ENCODE measurements at regions not wholly inside any gene's neighbourhood (a gene's known extent, or its start where the extent isn't known, plus 50 kb on each side); places are given as distances from the start of the nearest gene placed in this dataset.

GRCh38 chr10:8731121-8732095 is 676.9 kb downstream of the GATA3 start:
- no peak overlapping the region for H3K27ac ChIP-seq (ENCODE audit: insufficient read depth, low read length, poor library complexity, severe bottlenecking)
- H3K4me3 ChIP-seq (ENCODE audit: low read depth, low read length) = no peak overlapping the region
- no peaks in the 10 kb centered on the region for H3K4me1 ChIP-seq (ENCODE audit: control insufficient read depth, insufficient read depth, low read length, poor library complexity, severe bottlenecking)
- no peaks in the 10 kb centered on the region for H3K9me3 ChIP-seq (ENCODE audit: control insufficient read depth in 2 of 2, low read length in 2 of 2)
- H3K27me3 ChIP-seq (ENCODE audit: control insufficient read depth, insufficient read depth, low read length) = no peaks in the 10 kb centered on the region
- ATAC-seq (ENCODE audit: low read depth in 2 of 2) = no peak
- no peak for DNase-seq
- Mint-ChIP-seq H3K36me3 (no peaks in the 10 kb centered on the region), H3K4me3 (no peak overlapping the region), H3K27me3 (peaks cover 21% of the 10 kb centered on the region), H3K27ac (no peak overlapping the region), H3K9me3 (no peaks in the 10 kb centered on the region), H3K4me1 (no peaks in the 10 kb centered on the region)
- H3K36me3 ChIP-seq (ENCODE audit: control insufficient read depth, insufficient read depth, low read length) = no peaks in the 10 kb centered on the region

GRCh38 chr10:8738987-8739386 is 684.5 kb downstream of the GATA3 start:
- no peak overlapping the region for H3K27ac Mint-ChIP-seq
- Histone ChIP-seq H3K36me3 (ENCODE audit: control insufficient read depth, insufficient read depth, low read length) (no peaks in the 10 kb centered on the region), H3K27ac (ENCODE audit: insufficient read depth, low read length, poor library complexity, severe bottlenecking) (no peak overlapping the region), H3K4me3 (ENCODE audit: low read depth, low read length) (no peak overlapping the region), H3K4me1 (ENCODE audit: control insufficient read depth, insufficient read depth, low read length, poor library complexity, severe bottlenecking) (no peaks in the 10 kb centered on the region), H3K27me3 (ENCODE audit: control insufficient read depth, insufficient read depth, low read length) (no peaks in the 10 kb centered on the region), H3K9me3 (ENCODE audit: control insufficient read depth in 2 of 2, low read length in 2 of 2) (no peaks in the 10 kb centered on the region)
- peaks cover 6% of the 10 kb centered on the region for H3K27me3 Mint-ChIP-seq
- ATAC-seq (ENCODE audit: low read depth in 2 of 2) (no peak), DNase-seq (no peak)
- H3K4me3 Mint-ChIP-seq = no peak overlapping the region
- no peaks in the 10 kb centered on the region for H3K36me3 Mint-ChIP-seq
- H3K9me3 Mint-ChIP-seq = peaks cover 0 to 2% (median 0%) of the 10 kb centered on the region in 7 donors
- no peaks in the 10 kb centered on the region for H3K4me1 Mint-ChIP-seq

DNA sequence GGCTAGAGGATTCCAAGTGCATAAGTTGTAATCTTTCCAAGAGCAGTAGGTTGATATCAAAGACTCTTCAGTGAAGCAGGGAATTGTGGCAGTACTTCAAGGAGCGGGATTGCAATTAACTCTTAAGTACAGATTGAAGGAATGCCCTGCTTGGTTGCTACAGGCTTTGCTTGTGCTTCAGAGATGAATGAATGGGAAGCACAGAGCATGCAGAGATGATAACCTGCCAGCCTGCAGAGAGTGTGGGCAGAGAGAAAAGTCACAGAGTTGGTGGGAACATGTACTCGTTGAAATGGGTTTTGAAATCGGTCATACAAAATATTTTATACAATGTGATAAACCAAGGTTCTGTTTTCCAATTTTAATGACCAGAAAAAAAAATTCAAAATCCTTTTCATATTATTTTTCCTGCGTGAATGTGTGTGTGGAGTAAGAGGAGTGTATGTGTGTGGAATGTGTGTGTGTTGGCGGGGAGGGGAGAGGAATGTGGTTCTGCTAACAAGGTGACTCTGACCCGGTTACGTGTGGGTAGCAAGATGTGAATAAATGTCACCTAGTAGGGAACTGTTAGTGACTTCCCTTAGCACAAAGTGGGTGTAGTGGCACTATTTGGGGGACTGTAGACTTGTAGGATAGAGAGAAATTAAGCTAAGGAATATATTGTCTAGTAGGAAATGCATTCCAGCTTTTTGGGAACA is 697.8 kb downstream of the GATA3 start:
- Histone ChIP-seq H3K4me3 (ENCODE audit: low read depth, low read length) (no peak overlapping the region), H3K36me3 (ENCODE audit: control insufficient read depth, insufficient read depth, low read length) (no peaks in the 10 kb centered on the region), H3K27ac (ENCODE audit: insufficient read depth, low read length, poor library complexity, severe bottlenecking) (no peak overlapping the region), H3K9me3 (ENCODE audit: control insufficient read depth in 2 of 2, low read length in 2 of 2) (no peaks in the 10 kb centered on the region), H3K4me1 (ENCODE audit: control insufficient read depth, insufficient read depth, low read length, poor library complexity, severe bottlenecking) (no peaks in the 10 kb centered on the region), H3K27me3 (ENCODE audit: control insufficient read depth, insufficient read depth, low read length) (peaks cover 4% of the 10 kb centered on the region)
- ATAC-seq (ENCODE audit: low read depth in 2 of 2) (no peak), DNase-seq (no peak)
- H3K4me1 Mint-ChIP-seq = no peaks in the 10 kb centered on the region
- peaks cover 0 to 4% (median 0%) of the 10 kb centered on the region in 7 donors for H3K9me3 Mint-ChIP-seq
- H3K27ac Mint-ChIP-seq = no peak overlapping the region
- H3K27me3 Mint-ChIP-seq = no peaks in the 10 kb centered on the region
- no peaks in the 10 kb centered on the region for H3K36me3 Mint-ChIP-seq
- no peak overlapping the region for H3K4me3 Mint-ChIP-seq

- H3K9me3 Mint-ChIP-seq = peaks cover 0 to 4% (median 0%) of the 10 kb centered on the region in 7 donors
- Histone ChIP-seq H3K4me3 (ENCODE audit: low read depth, low read length) (no peak overlapping the region), H3K36me3 (ENCODE audit: control insufficient read depth, insufficient read depth, low read length) (no peaks in the 10 kb centered on the region), H3K27me3 (ENCODE audit: control insufficient read depth, insufficient read depth, low read length) (peaks cover 7% of the 10 kb centered on the region), H3K4me1 (ENCODE audit: control insufficient read depth, insufficient read depth, low read length, poor library complexity, severe bottlenecking) (no peaks in the 10 kb centered on the region), H3K27ac (ENCODE audit: insufficient read depth, low read length, poor library complexity, severe bottlenecking) (no peak overlapping the region), H3K9me3 (ENCODE audit: control insufficient read depth in 2 of 2, low read length in 2 of 2) (no peaks in the 10 kb centered on the region)
- no peak for ATAC-seq (ENCODE audit: low read depth in 2 of 2)
- DNase-seq = no peak
- H3K36me3 Mint-ChIP-seq = no peaks in the 10 kb centered on the region
- H3K27ac Mint-ChIP-seq = no peak overlapping the region
- peaks cover 0 to 2% (median 0%) of the 10 kb centered on the region in 4 donors for H3K4me1 Mint-ChIP-seq
- no peak overlapping the region for H3K4me3 Mint-ChIP-seq
- H3K27me3 Mint-ChIP-seq = peaks cover 10% of the 10 kb centered on the region
Measured at GRCh38 chr10:8758029-8758428, 703.5 kb downstream of the GATA3 start.

- no peak for ATAC-seq (ENCODE audit: low read depth in 2 of 2)
- H3K4me3 Mint-ChIP-seq = no peak overlapping the region
- Histone ChIP-seq H3K4me1 (ENCODE audit: control insufficient read depth, insufficient read depth, low read length, poor library complexity, severe bottlenecking) (no peaks in the 10 kb centered on the region), H3K27me3 (ENCODE audit: control insufficient read depth, insufficient read depth, low read length) (peaks cover 5% of the 10 kb centered on the region), H3K36me3 (ENCODE audit: control insufficient read depth, insufficient read depth, low read length) (no peaks in the 10 kb centered on the region), H3K9me3 (ENCODE audit: control insufficient read depth in 2 of 2, low read length in 2 of 2) (no peaks in the 10 kb centered on the region), H3K4me3 (ENCODE audit: low read depth, low read length) (no peak overlapping the region), H3K27ac (ENCODE audit: insufficient read depth, low read length, poor library complexity, severe bottlenecking) (no peak overlapping the region)
- H3K36me3 Mint-ChIP-seq = no peaks in the 10 kb centered on the region
- H3K4me1 Mint-ChIP-seq = no peaks in the 10 kb centered on the region
- no peak for DNase-seq
- H3K27me3 Mint-ChIP-seq = peaks cover 16% of the 10 kb centered on the region
- peaks cover 0 to 2% (median 0%) of the 10 kb centered on the region in 7 donors for H3K9me3 Mint-ChIP-seq
- H3K27ac Mint-ChIP-seq = no peak overlapping the region
Measured at GRCh38 chr10:8766899-8767298, 712.4 kb downstream of the GATA3 start.

DNA sequence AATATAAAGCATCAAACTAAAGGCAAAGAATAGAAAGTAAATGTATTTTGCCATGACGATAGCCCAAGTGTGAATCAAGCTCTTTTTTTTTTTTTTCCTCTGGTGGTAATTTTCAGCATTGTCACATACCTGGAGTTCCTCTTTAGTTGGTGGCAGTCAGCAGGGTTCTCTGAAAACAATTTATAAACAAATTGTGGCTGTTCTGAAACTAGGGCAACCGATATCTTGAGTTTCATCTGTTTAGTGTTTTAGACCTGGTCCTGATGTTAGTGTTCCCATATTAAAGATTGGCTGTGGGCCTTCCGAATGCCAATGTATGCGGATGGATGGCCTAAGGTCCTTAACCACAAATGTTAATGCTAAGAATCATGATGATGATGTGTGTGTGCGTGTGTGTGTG is 713.1 kb downstream of the GATA3 start:
- H3K4me3 Mint-ChIP-seq = peak overlapping the region in 1 of 4 donors; percentile 71
- DNase-seq (no peak), ATAC-seq (ENCODE audit: low read depth in 2 of 2) (no peak)

GRCh38 chr10:8768341-8768740 is 713.9 kb downstream of the GATA3 start:
- Mint-ChIP-seq H3K4me3 (no peak overlapping the region), H3K4me1 (no peaks in the 10 kb centered on the region), H3K27me3 (peaks cover 7% of the 10 kb centered on the region), H3K9me3 (peaks cover 0 to 2% (median 0%) of the 10 kb centered on the region in 7 donors), H3K36me3 (no peaks in the 10 kb centered on the region), H3K27ac (no peak overlapping the region)
- H3K36me3 ChIP-seq (ENCODE audit: control insufficient read depth, insufficient read depth, low read length) = no peaks in the 10 kb centered on the region
- H3K27ac ChIP-seq (ENCODE audit: insufficient read depth, low read length, poor library complexity, severe bottlenecking) = no peak overlapping the region
- ATAC-seq (ENCODE audit: low read depth in 2 of 2) = no peak
- H3K4me3 ChIP-seq (ENCODE audit: low read depth, low read length) = no peak overlapping the region
- no peak for DNase-seq
- H3K9me3 ChIP-seq (ENCODE audit: control insufficient read depth in 2 of 2, low read length in 2 of 2) = no peaks in the 10 kb centered on the region
- H3K27me3 ChIP-seq (ENCODE audit: control insufficient read depth, insufficient read depth, low read length) = peaks cover 3% of the 10 kb centered on the region
- H3K4me1 ChIP-seq (ENCODE audit: control insufficient read depth, insufficient read depth, low read length, poor library complexity, severe bottlenecking) = no peaks in the 10 kb centered on the region

More for the DNA sequence above, 713.1 kb downstream of the GATA3 start:
- H3K27ac ChIP-seq (ENCODE audit: insufficient read depth, low read length, poor library complexity, severe bottlenecking) = no peak overlapping the region
- H3K9me3 Mint-ChIP-seq = peaks cover 0 to 2% (median 0%) of the 10 kb centered on the region in 7 donors
- H3K9me3 ChIP-seq (ENCODE audit: control insufficient read depth in 2 of 2, low read length in 2 of 2) = no peaks in the 10 kb centered on the region
- no peak overlapping the region for H3K27ac Mint-ChIP-seq
- H3K4me1 ChIP-seq (ENCODE audit: control insufficient read depth, insufficient read depth, low read length, poor library complexity, severe bottlenecking) = no peaks in the 10 kb centered on the region
- H3K27me3 Mint-ChIP-seq = peaks cover 12% of the 10 kb centered on the region
- H3K36me3 Mint-ChIP-seq = no peaks in the 10 kb centered on the region
- no peaks in the 10 kb centered on the region for H3K36me3 ChIP-seq (ENCODE audit: control insufficient read depth, insufficient read depth, low read length)
- peaks cover 5% of the 10 kb centered on the region for H3K27me3 ChIP-seq (ENCODE audit: control insufficient read depth, insufficient read depth, low read length)
- H3K4me3 ChIP-seq (ENCODE audit: low read depth, low read length) = no peak overlapping the region
- no peaks in the 10 kb centered on the region for H3K4me1 Mint-ChIP-seq
